K562 (cell line): ENCODE measurements at regions not wholly inside any gene's neighbourhood (a gene's known extent, or its start where the extent isn't known, plus 50 kb on each side); places are given as distances from the start of the nearest gene placed in this dataset.

ENCODE experiments used
- AFF4 ChIP-seq: sonication (generic); formaldehyde crosslinking; IDR thresholded peaks from 2 replicates; pipeline ENCODE4 v1.8.0; 2023; ENCODE audit warnings: mild to moderate bottlenecking, missing genetic modification reagents
- ATF1 ChIP-seq, 2 experiments: fragments of 450-650 bp in 1 of 2; IDR thresholded peaks; 2 replicates each; pipeline ENCODE4 v1.6.1; 2016; ENCODE audit warnings: missing compliant biosample characterization in 1 of 2, missing genetic modification characterization in 1 of 2
- ELK3 ChIP-seq: fragments of 450-650 bp; formaldehyde crosslinking; IDR thresholded peaks from 2 replicates; pipeline ENCODE4 v1.4.0; 2020; ENCODE audit warnings: mild to moderate bottlenecking
- EZH2 ChIP-seq: IDR thresholded peaks from 2 replicates; pipeline ENCODE4 v1.6.1; 2012; ENCODE audit warnings: low read depth, mild to moderate bottlenecking, inconsistent platforms, low read length, borderline replicate concordance
- GTF2E2 ChIP-seq: fragments of 200-800 bp; sonication (Bioruptor generic); IDR thresholded peaks from 2 replicates; pipeline ENCODE4 v1.6.1; 2016; ENCODE audit warnings: missing genetic modification characterization, missing compliant biosample characterization
- HDGF ChIP-seq: fragments of 450-650 bp; IDR thresholded peaks from 2 replicates; pipeline ENCODE4 v1.6.1; 2016
- ILF3 ChIP-seq: fragments of 450-650 bp; IDR thresholded peaks from 2 replicates; pipeline ENCODE4 v1.6.1; 2018; ENCODE audit warnings: antibody characterized with exemption, mild to moderate bottlenecking, moderate library complexity, borderline replicate concordance
- JUN ChIP-seq, 2 experiments: sonication (generic) in 1 of 2; formaldehyde crosslinking in 1 of 2; IDR thresholded peaks; 2 replicates each; pipeline versions ENCODE4 v1.6.1 to v1.8.0; 2012 to 2022; ENCODE audit warnings: borderline replicate concordance in 2 of 2, mild to moderate bottlenecking in 2 of 2, improper control_type of control experiment in 1 of 2, low read depth in 1 of 2, low read length in 1 of 2, missing genetic modification reagents in 1 of 2
- MCM5 ChIP-seq: fragments of 450-650 bp; IDR thresholded peaks from 2 replicates; pipeline ENCODE4 v1.6.1; 2016; ENCODE audit warnings: low read depth
- MYNN ChIP-seq, 2 experiments: sonication (generic); formaldehyde crosslinking in 1 of 2; IDR thresholded peaks; 2 replicates each; pipeline versions ENCODE4 v1.5.0 to v1.6.1; 2016 to 2020; ENCODE audit warnings: antibody characterized with exemption in 1 of 2, missing genetic modification reagents in 1 of 2
- RNF2 ChIP-seq: sonication (generic); IDR thresholded peaks from 2 replicates; pipeline ENCODE4 v1.6.1; 2016
- SMARCE1 ChIP-seq: fragments of 450-650 bp; IDR thresholded peaks from 2 replicates; pipeline ENCODE4 v1.7.1; 2016; ENCODE audit warnings: mild to moderate bottlenecking
- TSC22D4 ChIP-seq: fragments of 450-650 bp; IDR thresholded peaks from 2 replicates; pipeline ENCODE4 v1.6.1; 2016; ENCODE audit warnings: missing genetic modification characterization, missing biosample characterization, control low read depth
- ZBTB49 ChIP-seq: sonication (generic); formaldehyde crosslinking; IDR thresholded peaks from 2 replicates; pipeline ENCODE4 v1.8.0; 2022; ENCODE audit warnings: missing genetic modification reagents, mild to moderate bottlenecking, borderline replicate concordance
- ZC3H4 ChIP-seq: sonication (generic); formaldehyde crosslinking; IDR thresholded peaks from 2 replicates; pipeline ENCODE4 v1.9.0; 2021; ENCODE audit warnings: missing genetic modification reagents, borderline replicate concordance
- ZNF197 ChIP-seq: fragments of 200-800 bp; sonication (Bioruptor generic); IDR thresholded peaks from 2 replicates; pipeline ENCODE4 v1.6.1; 2016; ENCODE audit warnings: low read depth, missing genetic modification characterization, missing compliant biosample characterization
- ZNF212 ChIP-seq: fragments of 450-650 bp; formaldehyde crosslinking; IDR thresholded peaks from 2 replicates; pipeline ENCODE4 v1.4.0; 2020; ENCODE audit warnings: mild to moderate bottlenecking
- ZNF592 ChIP-seq: fragments of 450-650 bp; IDR thresholded peaks from 2 replicates; pipeline ENCODE4 v1.6.1; 2017; ENCODE audit warnings: antibody characterized with exemption, mild to moderate bottlenecking

- peak; percentile 80 for TF ChIP-seq JUN (IDR thresholded peaks at IDR 0.05; ENCODE audit: borderline replicate concordance, low read depth, low read length)
- no peak for TF ChIP-seq JUN (CRISPR knock-in tag; IDR thresholded peaks at IDR 0.05; ENCODE audit: borderline replicate concordance)
- TF ChIP-seq GTF2E2 (tag) = no peak
- TF ChIP-seq TSC22D4 (tag) = no peak
- no peak for TF ChIP-seq ZNF197
- TF ChIP-seq MCM5 = no peak
- no peak for TF ChIP-seq ZNF212
- TF ChIP-seq SMARCE1 = peak; percentile 84
- TF ChIP-seq ATF1 (CRISPR knock-in tag; IDR thresholded peaks at IDR 0.05) = no peak
- no peak for TF ChIP-seq ATF1 (tag; IDR thresholded peaks at IDR 0.05)
- TF ChIP-seq MYNN (IDR thresholded peaks at IDR 0.05) = no peak
- TF ChIP-seq MYNN (CRISPR knock-in tag; IDR thresholded peaks at IDR 0.05) = no peak
- no peak for TF ChIP-seq ILF3
- no peak for TF ChIP-seq ZNF592
- TF ChIP-seq ELK3 (CRISPR knock-in tag) = no peak
- TF ChIP-seq RNF2 = no peak
- no peak for TF ChIP-seq ZC3H4 (CRISPR knock-in tag)
- TF ChIP-seq EZH2 = no peak
- TF ChIP-seq AFF4 = no peak
- TF ChIP-seq HDGF = no peak
- no peak for TF ChIP-seq ZBTB49 (CRISPR knock-in tag)
Observed at GRCh38 chr4:10285028-10285427, 168.4 kb upstream of the WDR1 start (continued).
